ENCODE measurements at regions not wholly inside any gene's neighbourhood (a gene's known extent, or its start where the extent isn't known, plus 50 kb on each side); places are given as distances from the start of the nearest gene placed in this dataset.
"Not testable (repeated sequence)": the region's sequence is repeated elsewhere in the genome, so short reads cannot be mapped to it uniquely, and the experiment has no call there.

- Mint-ChIP-seq H3K4me1 (ENCODE audit: unreplicated experiment) (no peaks in the 10 kb centered on the region), H3K4me3 (no peak overlapping the region), H3K27ac (no peak overlapping the region), H3K27me3 (no peaks in the 10 kb centered on the region), H3K36me3 (no peaks in the 10 kb centered on the region), H3K9me3 (no peaks in the 10 kb centered on the region)
- DNase-seq (ENCODE audit: extremely low spot score, unreplicated experiment) = no peak
- TF ChIP-seq, protein P1, sequence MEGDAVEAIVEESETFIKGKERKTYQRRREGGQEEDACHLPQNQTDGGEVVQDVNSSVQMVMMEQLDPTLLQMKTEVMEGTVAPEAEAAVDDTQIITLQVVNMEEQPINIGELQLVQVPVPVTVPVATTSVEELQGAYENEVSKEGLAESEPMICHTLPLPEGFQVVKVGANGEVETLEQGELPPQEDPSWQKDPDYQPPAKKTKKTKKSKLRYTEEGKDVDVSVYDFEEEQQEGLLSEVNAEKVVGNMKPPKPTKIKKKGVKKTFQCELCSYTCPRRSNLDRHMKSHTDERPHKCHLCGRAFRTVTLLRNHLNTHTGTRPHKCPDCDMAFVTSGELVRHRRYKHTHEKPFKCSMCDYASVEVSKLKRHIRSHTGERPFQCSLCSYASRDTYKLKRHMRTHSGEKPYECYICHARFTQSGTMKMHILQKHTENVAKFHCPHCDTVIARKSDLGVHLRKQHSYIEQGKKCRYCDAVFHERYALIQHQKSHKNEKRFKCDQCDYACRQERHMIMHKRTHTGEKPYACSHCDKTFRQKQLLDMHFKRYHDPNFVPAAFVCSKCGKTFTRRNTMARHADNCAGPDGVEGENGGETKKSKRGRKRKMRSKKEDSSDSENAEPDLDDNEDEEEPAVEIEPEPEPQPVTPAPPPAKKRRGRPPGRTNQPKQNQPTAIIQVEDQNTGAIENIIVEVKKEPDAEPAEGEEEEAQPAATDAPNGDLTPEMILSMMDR (conservative IDR thresholded peaks at IDR 0.05) = no peak
Measured at GRCh38 chr14:40365305-40365704, 933.1 kb upstream of the FBXO33 start.

GRCh38 chr14:40362856-40363255 lies 930.6 kb upstream of the FBXO33 start:
- peaks cover 5% of the 10 kb centered on the region for H3K9me3 Mint-ChIP-seq

GRCh38 chr14:40354754-40355153 lies 922.5 kb upstream of the FBXO33 start:
- Mint-ChIP-seq H3K9me3 (peaks cover 5% of the 10 kb centered on the region), H3K4me3 (no peak overlapping the region), H3K36me3 (no peaks in the 10 kb centered on the region), H3K4me1 (ENCODE audit: unreplicated experiment) (no peaks in the 10 kb centered on the region), H3K27ac (no peak overlapping the region), H3K27me3 (no peaks in the 10 kb centered on the region)
- no peak for DNase-seq (ENCODE audit: extremely low spot score, unreplicated experiment)
- TF ChIP-seq, protein P1 (conservative IDR thresholded peaks at IDR 0.05) = no peak

More at GRCh38 chr14:40362856-40363255, 930.6 kb upstream of the FBXO33 start:
- no peak for DNase-seq (ENCODE audit: extremely low spot score, unreplicated experiment)
- H3K36me3 Mint-ChIP-seq = no peaks in the 10 kb centered on the region
- no peaks in the 10 kb centered on the region for H3K4me1 Mint-ChIP-seq (ENCODE audit: unreplicated experiment)
- no peaks in the 10 kb centered on the region for H3K27me3 Mint-ChIP-seq
- no peak overlapping the region for H3K27ac Mint-ChIP-seq
- TF ChIP-seq, protein P1 (conservative IDR thresholded peaks at IDR 0.05) = no peak
- no peak overlapping the region for H3K4me3 Mint-ChIP-seq

- Mint-ChIP-seq H3K27ac (peak overlapping the region; percentile 96), H3K4me3 (peak overlapping the region; percentile 92)
- not testable (repeated sequence) for H3K9me3 Mint-ChIP-seq; H3K27me3 Mint-ChIP-seq; DNase-seq (ENCODE audit: extremely low spot score, unreplicated experiment); H3K36me3 Mint-ChIP-seq; H3K4me1 Mint-ChIP-seq (ENCODE audit: unreplicated experiment)
Measured at GRCh38 chr14:40348104-40348503, 915.9 kb upstream of the FBXO33 start.

DNA sequence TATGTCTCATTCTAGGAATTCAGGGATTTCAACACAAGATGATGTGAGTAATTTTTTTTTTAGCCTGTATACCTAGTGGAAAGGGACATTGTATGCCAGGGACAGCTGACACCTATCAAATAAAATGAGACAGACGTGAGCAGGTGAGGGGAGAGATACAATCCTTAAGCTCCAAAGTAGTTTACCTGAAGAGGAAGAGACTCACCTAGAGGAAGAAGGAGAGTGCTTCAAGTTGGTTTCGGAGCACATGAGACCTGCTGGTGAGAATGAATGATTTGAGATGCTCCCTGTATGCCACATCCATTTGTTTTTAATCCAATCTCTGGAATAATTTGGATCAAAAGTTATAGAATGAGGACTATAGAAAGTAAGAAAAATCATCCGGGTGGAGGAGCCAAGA lies 915.4 kb upstream of the FBXO33 start:
- H3K27me3 Mint-ChIP-seq = no peaks in the 10 kb centered on the region
- DNase-seq (ENCODE audit: extremely low spot score, unreplicated experiment) = no peak
- H3K9me3 Mint-ChIP-seq = no peaks in the 10 kb centered on the region

DNA sequence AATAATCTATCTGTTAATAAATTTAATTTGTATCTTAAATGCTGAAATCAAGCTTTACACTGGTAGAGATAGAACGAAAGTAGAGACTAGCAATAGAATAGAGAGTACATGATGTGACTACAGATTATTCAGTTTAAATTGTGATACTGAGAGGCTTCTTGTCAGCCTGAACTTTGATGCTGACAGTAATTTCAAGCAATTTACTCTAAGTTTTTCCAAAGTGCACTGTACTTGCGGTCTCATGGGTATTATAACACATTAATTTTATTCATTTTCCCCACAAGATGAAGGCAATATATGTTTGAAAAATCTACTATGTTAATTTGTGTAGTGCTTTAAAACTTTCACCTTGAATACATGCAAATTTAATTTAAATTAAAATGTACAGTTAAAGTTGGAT lies 914.0 kb upstream of the FBXO33 start:
- Mint-ChIP-seq H3K36me3 (no peaks in the 10 kb centered on the region), H3K4me3 (peak overlapping the region; percentile 54), H3K9me3 (no peaks in the 10 kb centered on the region), H3K4me1 (ENCODE audit: unreplicated experiment) (no peaks in the 10 kb centered on the region), H3K27me3 (no peaks in the 10 kb centered on the region), H3K27ac (no peak overlapping the region)
- TF ChIP-seq, protein P1 (conservative IDR thresholded peaks at IDR 0.05) = no peak
- DNase-seq (ENCODE audit: extremely low spot score, unreplicated experiment) = no peak

More for the DNA sequence above, 915.4 kb upstream of the FBXO33 start:
- peak overlapping the region; percentile 92 for H3K4me3 Mint-ChIP-seq
- no peaks in the 10 kb centered on the region for H3K36me3 Mint-ChIP-seq
- H3K27ac Mint-ChIP-seq = peak overlapping the region; percentile 96
- TF ChIP-seq, protein P1 (conservative IDR thresholded peaks at IDR 0.05) = no peak
- H3K4me1 Mint-ChIP-seq (ENCODE audit: unreplicated experiment) = no peaks in the 10 kb centered on the region

Data from type B pancreatic cell (in vitro differentiated cells).